ENCODE measurements at regions not wholly inside any gene's neighbourhood (a gene's known extent, or its start where the extent isn't known, plus 50 kb on each side); places are given as distances from the start of the nearest gene placed in this dataset.

GRCh38 chrX:96002431-96002830 is 682.2 kb upstream of the DIAPH2 start:
- Histone ChIP-seq H3K36me3 (no peaks in the 10 kb centered on the region), H3K9me3 (no peaks in the 10 kb centered on the region), H3K27ac (no peak overlapping the region), H3K27me3 (no peaks in the 10 kb centered on the region), H3K4me3 (replicated peaks in 1 of 3) (no peak overlapping the region), H3K4me1 (no peaks in the 10 kb centered on the region)
- intact Hi-C loops (cut with DNase I), result no loop called here
- no peak for TF ChIP-seq POLR2A (IDR thresholded peaks at IDR 0.05)
- TF ChIP-seq CTCF (IDR thresholded peaks at IDR 0.05), result no peak
- 52 to 60% methylated on average over 5 of the region's 5 CpGs for WGBS, 2 donors
- no peak for DNase-seq

GRCh38 chrX:96004386-96004785 is 680.3 kb upstream of the DIAPH2 start:
- no peak overlapping the region for H3K27ac ChIP-seq
- 76 to 77% methylated on average over 2 of the region's 2 CpGs for WGBS, 2 donors
- no peaks in the 10 kb centered on the region for H3K36me3 ChIP-seq
- no peak for DNase-seq
- TF ChIP-seq POLR2A (IDR thresholded peaks at IDR 0.05) (no peak), CTCF (IDR thresholded peaks at IDR 0.05) (no peak)
- no peaks in the 10 kb centered on the region for H3K4me1 ChIP-seq
- intact Hi-C loops (cut with DNase I), result no loop called here
- no peaks in the 10 kb centered on the region for H3K27me3 ChIP-seq
- no peaks in the 10 kb centered on the region for H3K9me3 ChIP-seq
- no peak overlapping the region for H3K4me3 ChIP-seq (replicated peaks in 1 of 3)

- intact Hi-C loops (cut with DNase I), result no loop called here
- no peak for DNase-seq
Observed at GRCh38 chrX:96006281-96006680, 678.4 kb upstream of the DIAPH2 start.

GRCh38 chrX:96027407-96027806 is 657.2 kb upstream of the DIAPH2 start:
- no peak for DNase-seq
- no peak overlapping the region for H3K27ac ChIP-seq
- no peak for TF ChIP-seq CTCF (IDR thresholded peaks at IDR 0.05)
- TF ChIP-seq POLR2A (IDR thresholded peaks at IDR 0.05), result no peak
- no peaks in the 10 kb centered on the region for H3K4me1 ChIP-seq
- intact Hi-C loops (cut with DNase I), result no loop called here
- no peaks in the 10 kb centered on the region for H3K9me3 ChIP-seq
- no peaks in the 10 kb centered on the region for H3K27me3 ChIP-seq
- H3K4me3 ChIP-seq (replicated peaks in 1 of 3), result no peak overlapping the region
- no peaks in the 10 kb centered on the region for H3K36me3 ChIP-seq
- WGBS, 2 donors, result 46 to 75% methylated on average over 2 of the region's 2 CpGs

More at GRCh38 chrX:96006281-96006680, 678.4 kb upstream of the DIAPH2 start:
- H3K27me3 ChIP-seq, result no peaks in the 10 kb centered on the region
- H3K4me1 ChIP-seq, result no peaks in the 10 kb centered on the region
- H3K4me3 ChIP-seq (replicated peaks in 1 of 3), result no peak overlapping the region
- H3K27ac ChIP-seq, result no peak overlapping the region
- H3K36me3 ChIP-seq, result no peaks in the 10 kb centered on the region
- WGBS, 2 donors, result 55 to 76% methylated on average over 3 to 4 of the region's 4 CpGs
- no peak for TF ChIP-seq CTCF (IDR thresholded peaks at IDR 0.05)
- TF ChIP-seq POLR2A (IDR thresholded peaks at IDR 0.05), result no peak
- H3K9me3 ChIP-seq, result no peaks in the 10 kb centered on the region

- Histone ChIP-seq H3K4me3 (replicated peaks in 1 of 3) (no peak overlapping the region), H3K9me3 (no peaks in the 10 kb centered on the region), H3K27ac (no peak overlapping the region), H3K36me3 (no peaks in the 10 kb centered on the region), H3K4me1 (no peaks in the 10 kb centered on the region), H3K27me3 (no peaks in the 10 kb centered on the region)
- DNase-seq, result no peak
- WGBS, 2 donors, result 74% methylated on average over 2 of the region's 2 CpGs
- TF ChIP-seq CTCF (IDR thresholded peaks at IDR 0.05) (no peak), POLR2A (IDR thresholded peaks at IDR 0.05) (no peak)
- intact Hi-C loops (cut with DNase I), result no loop called here
Observed at GRCh38 chrX:96052078-96052477, 632.6 kb upstream of the DIAPH2 start.
